ENCODE measurements at regions not wholly inside any gene's neighbourhood (a gene's known extent, or its start where the extent isn't known, plus 50 kb on each side); places are given as distances from the start of the nearest gene placed in this dataset.

DNA sequence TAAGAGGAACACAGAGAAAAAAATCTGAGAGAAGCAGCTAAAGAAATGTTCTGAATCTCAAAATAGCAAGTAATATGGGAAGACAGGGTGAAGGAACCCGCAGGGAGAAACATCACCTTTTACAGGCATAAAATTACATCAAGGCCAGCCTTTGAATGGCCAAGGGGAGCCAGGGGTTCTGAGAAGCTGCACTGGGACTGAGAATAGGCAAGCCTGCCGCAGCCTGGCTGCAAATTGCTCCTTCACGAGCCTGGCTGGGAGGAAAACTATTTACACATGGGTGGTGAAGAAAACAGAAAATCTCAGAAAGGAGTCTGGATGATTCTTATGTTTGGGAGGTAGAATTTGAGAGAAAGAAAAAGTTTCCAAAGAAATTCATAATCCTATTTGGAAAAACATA lies 74.5 kb upstream of the QRFPR start:
- intact Hi-C loops (cut with micrococcal nuclease; ENCODE audit: unreplicated experiment) = no loop called here
- Histone ChIP-seq H3K4me1 (ENCODE audit: insufficient read depth, low read length, poor library complexity, severe bottlenecking) (no peaks in the 10 kb centered on the region), H3K27ac (ENCODE audit: low read depth, low read length, poor library complexity, severe bottlenecking) (no peak overlapping the region), H3K79me2 (ENCODE audit: insufficient read depth, low read depth, low read length) (no peaks in the 10 kb centered on the region), H3K9me2 (ENCODE audit: insufficient read depth, low read length) (no peaks in the 10 kb centered on the region), H3K4me2 (ENCODE audit: low read length) (no peak overlapping the region), H4K20me1 (ENCODE audit: insufficient read depth, low read length) (no peaks in the 10 kb centered on the region), H3K4me3 (ENCODE audit: low read depth, low read length, poor library complexity, severe bottlenecking) (no peak overlapping the region), H3K9me3 (ENCODE audit: low read length) (no peaks in the 10 kb centered on the region), H3K36me3 (ENCODE audit: insufficient read depth, low read length) (no peaks in the 10 kb centered on the region), H2AFZ (ENCODE audit: low read length) (no peak overlapping the region)
- no peak for TF ChIP-seq CTCF (conservative IDR thresholded peaks at IDR 0.05; ENCODE audit: low read length)
- no peak for TF ChIP-seq EZH2phosphoT487 (IDR thresholded peaks at IDR 0.05; ENCODE audit: borderline replicate concordance, low read depth, low read length)
- ChIA-PET POLR2A (no interaction called here), CTCF (ENCODE audit: unreplicated experiment) (no interaction called here)
- DNase-seq (ENCODE audit: low spot score) = no peak
- BruUV-seq (replicated peaks) = no TSS peak

GRCh38 chr4:121454251-121454979 lies 73.6 kb upstream of the QRFPR start:
- CTCF ChIA-PET (ENCODE audit: unreplicated experiment) = no interaction called here
- H3K4me1 ChIP-seq (ENCODE audit: insufficient read depth, low read length, poor library complexity, severe bottlenecking) = no peaks in the 10 kb centered on the region
- no peak overlapping the region for H3K4me3 ChIP-seq (ENCODE audit: low read depth, low read length, poor library complexity, severe bottlenecking)
- H3K4me2 ChIP-seq (ENCODE audit: low read length) = no peak overlapping the region
- no TSS peak for BruUV-seq (replicated peaks)
- POLR2A ChIA-PET = interaction anchor here (0.5 kb wide), 1 partner anchor 242 kb away, joined by 3 read pairs; no protein-coding TSS in a partner anchor
- H2AFZ ChIP-seq (ENCODE audit: low read length) = no peak overlapping the region
- H3K36me3 ChIP-seq (ENCODE audit: insufficient read depth, low read length) = no peaks in the 10 kb centered on the region
- DNase-seq (ENCODE audit: low spot score) = no peak
- H4K20me1 ChIP-seq (ENCODE audit: insufficient read depth, low read length) = no peaks in the 10 kb centered on the region
- TF ChIP-seq CTCF (conservative IDR thresholded peaks at IDR 0.05; ENCODE audit: low read length) = no peak
- no peak for TF ChIP-seq EZH2phosphoT487 (IDR thresholded peaks at IDR 0.05; ENCODE audit: borderline replicate concordance, low read depth, low read length)
- H3K9me3 ChIP-seq (ENCODE audit: low read length) = no peaks in the 10 kb centered on the region
- no peak overlapping the region for H3K27ac ChIP-seq (ENCODE audit: low read depth, low read length, poor library complexity, severe bottlenecking)
- intact Hi-C loops (cut with micrococcal nuclease; ENCODE audit: unreplicated experiment) = no loop called here
- no peaks in the 10 kb centered on the region for H3K79me2 ChIP-seq (ENCODE audit: insufficient read depth, low read depth, low read length)
- H3K9me2 ChIP-seq (ENCODE audit: insufficient read depth, low read length) = no peaks in the 10 kb centered on the region

- ChIA-PET POLR2A (no interaction called here), CTCF (ENCODE audit: unreplicated experiment) (no interaction called here)
- H3K9me2 ChIP-seq (ENCODE audit: insufficient read depth, low read length) = no peaks in the 10 kb centered on the region
- no peak overlapping the region for H3K4me3 ChIP-seq (ENCODE audit: low read depth, low read length, poor library complexity, severe bottlenecking)
- H3K36me3 ChIP-seq (ENCODE audit: insufficient read depth, low read length) = no peaks in the 10 kb centered on the region
- no peaks in the 10 kb centered on the region for H3K9me3 ChIP-seq (ENCODE audit: low read length)
- H3K27ac ChIP-seq (ENCODE audit: low read depth, low read length, poor library complexity, severe bottlenecking) = no peak overlapping the region
- H3K4me1 ChIP-seq (ENCODE audit: insufficient read depth, low read length, poor library complexity, severe bottlenecking) = no peaks in the 10 kb centered on the region
- no TSS peak for BruUV-seq (replicated peaks)
- TF ChIP-seq CTCF (conservative IDR thresholded peaks at IDR 0.05; ENCODE audit: low read length) = no peak
- H3K4me2 ChIP-seq (ENCODE audit: low read length) = no peak overlapping the region
- no peaks in the 10 kb centered on the region for H4K20me1 ChIP-seq (ENCODE audit: insufficient read depth, low read length)
- no peak overlapping the region for H2AFZ ChIP-seq (ENCODE audit: low read length)
- no peaks in the 10 kb centered on the region for H3K79me2 ChIP-seq (ENCODE audit: insufficient read depth, low read depth, low read length)
- no peak for DNase-seq (ENCODE audit: low spot score)
- intact Hi-C loops (cut with micrococcal nuclease; ENCODE audit: unreplicated experiment) = no loop called here
Observed at GRCh38 chr4:121451310-121451709, 70.5 kb upstream of the QRFPR start.

Data from OCI-LY7 (cell line).